Smooth muscle cell (in vitro differentiated cells): ENCODE measurements at regions not wholly inside any gene's neighbourhood (a gene's known extent, or its start where the extent isn't known, plus 50 kb on each side); places are given as distances from the start of the nearest gene placed in this dataset.

ENCODE experiments used
- DNase-seq: peaks from one replicate; lab custom pipeline; 2025; ENCODE audit not compliant: unreplicated experiment; lab: John Stamatoyannopoulos, UW
- H2AFZ ChIP-seq: fragments of 200-600 bp; sonication (generic); 2 replicates; pipeline ENCODE4 v1.6.0; 2016; ENCODE audit warnings: antibody characterized with exemption, low read depth, mild to moderate bottlenecking
- H3F3A ChIP-seq: fragments of 200-600 bp; sonication (generic); 2 replicates; pipeline ENCODE4 v1.6.0; 2017; ENCODE audit warnings: antibody characterized with exemption, low read depth
- H3K27ac ChIP-seq: fragments of 200-600 bp; sonication (generic); 2 replicates; pipeline ENCODE4 v1.5.1; 2016; ENCODE audit warnings: low read depth, mild to moderate bottlenecking
- H3K27me3 ChIP-seq: fragments of 200-600 bp; sonication (generic); 2 replicates; pipeline ENCODE4 v1.6.1; 2016; ENCODE audit warnings: low read depth, mild to moderate bottlenecking
- H3K36me3 ChIP-seq: fragments of 200-600 bp; sonication (generic); 2 replicates; pipeline ENCODE4 v1.5.1; 2016; ENCODE audit warnings: low read depth
- H3K4me1 ChIP-seq: fragments of 200-600 bp; sonication (generic); 2 replicates; pipeline ENCODE4 v1.5.1; 2016; ENCODE audit warnings: low read depth
- H3K4me2 ChIP-seq: fragments of 200-600 bp; sonication (generic); 2 replicates; pipeline ENCODE4 v1.6.0; 2016; ENCODE audit warnings: mild to moderate bottlenecking
- H3K4me3 ChIP-seq: fragments of 200-600 bp; sonication (generic); 2 replicates; pipeline ENCODE4 v1.5.1; 2016; ENCODE audit warnings: mild to moderate bottlenecking
- H3K79me2 ChIP-seq: fragments of 200-600 bp; sonication (generic); 2 replicates; pipeline ENCODE4 v1.6.0; 2016; ENCODE audit warnings: low read depth, mild to moderate bottlenecking
- H3K9ac ChIP-seq: fragments of 200-600 bp; sonication (generic); 2 replicates; pipeline ENCODE4 v1.6.0; 2016; ENCODE audit warnings: low read depth
- H3K9me3 ChIP-seq: fragments of 200-600 bp; sonication (generic); replicated peaks from 2 replicates; pipeline ENCODE4 v1.5.1; 2016; ENCODE audit warnings: low read depth
- H4K20me1 ChIP-seq: fragments of 200-600 bp; sonication (generic); 2 replicates; pipeline ENCODE4 v1.6.0; 2016; ENCODE audit warnings: low read depth
- WGBS: methylation state at CpG from one replicate; pipeline ENCODE4 v1.1.7; 2016; ENCODE audit warnings: low lambda C conversion rate; 5-methylcytosine and 5-hydroxymethylcytosine counted together
- TF ChIP-seq, protein P1 (sequence below): fragments of 200-600 bp; sonication (generic); IDR thresholded peaks from 2 replicates; pipeline ENCODE4 v1.5.1; 2017; ENCODE audit warnings: borderline replicate concordance, mild to moderate bottlenecking, antibody characterized with exemption; ENCODE audit not compliant: insufficient read depth, poor library complexity, severe bottlenecking

DNA sequence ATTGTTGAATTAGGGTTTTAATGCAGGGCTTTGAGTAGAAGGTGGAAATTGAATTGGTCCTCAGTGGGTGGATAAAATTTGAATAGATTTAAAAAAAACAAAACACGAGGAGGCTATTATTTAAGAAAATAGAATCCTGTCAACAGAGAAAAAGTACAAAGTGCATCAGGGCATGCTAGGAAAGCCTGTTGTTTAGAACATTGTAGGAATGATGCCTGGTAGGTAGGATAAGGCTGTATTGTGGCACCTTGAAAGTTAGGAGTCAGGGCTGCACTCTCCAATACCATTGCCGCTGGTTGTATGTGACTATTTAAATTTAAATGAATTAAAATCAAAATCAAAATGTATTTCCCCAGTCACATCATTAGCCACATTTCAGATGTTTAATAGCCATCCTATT, 363.9 kb downstream of the UTRN start:
- H3K4me1 ChIP-seq = peaks cover 33% of the 10 kb centered on the region
- no peak overlapping the region for H3K4me2 ChIP-seq
- H3F3A ChIP-seq = peaks cover 11% of the 10 kb centered on the region
- H2AFZ ChIP-seq = no peak overlapping the region
- H4K20me1 ChIP-seq = no peaks in the 10 kb centered on the region
- H3K4me3 ChIP-seq = no peak overlapping the region
- peaks cover 8% of the 10 kb centered on the region for H3K79me2 ChIP-seq
- H3K27me3 ChIP-seq = no peaks in the 10 kb centered on the region
- 92% methylated on average over 2 of the region's 2 CpGs for WGBS
- TF ChIP-seq, protein P1, sequence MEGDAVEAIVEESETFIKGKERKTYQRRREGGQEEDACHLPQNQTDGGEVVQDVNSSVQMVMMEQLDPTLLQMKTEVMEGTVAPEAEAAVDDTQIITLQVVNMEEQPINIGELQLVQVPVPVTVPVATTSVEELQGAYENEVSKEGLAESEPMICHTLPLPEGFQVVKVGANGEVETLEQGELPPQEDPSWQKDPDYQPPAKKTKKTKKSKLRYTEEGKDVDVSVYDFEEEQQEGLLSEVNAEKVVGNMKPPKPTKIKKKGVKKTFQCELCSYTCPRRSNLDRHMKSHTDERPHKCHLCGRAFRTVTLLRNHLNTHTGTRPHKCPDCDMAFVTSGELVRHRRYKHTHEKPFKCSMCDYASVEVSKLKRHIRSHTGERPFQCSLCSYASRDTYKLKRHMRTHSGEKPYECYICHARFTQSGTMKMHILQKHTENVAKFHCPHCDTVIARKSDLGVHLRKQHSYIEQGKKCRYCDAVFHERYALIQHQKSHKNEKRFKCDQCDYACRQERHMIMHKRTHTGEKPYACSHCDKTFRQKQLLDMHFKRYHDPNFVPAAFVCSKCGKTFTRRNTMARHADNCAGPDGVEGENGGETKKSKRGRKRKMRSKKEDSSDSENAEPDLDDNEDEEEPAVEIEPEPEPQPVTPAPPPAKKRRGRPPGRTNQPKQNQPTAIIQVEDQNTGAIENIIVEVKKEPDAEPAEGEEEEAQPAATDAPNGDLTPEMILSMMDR = no peak
- DNase-seq = no peak
- no peaks in the 10 kb centered on the region for H3K36me3 ChIP-seq
- no peak overlapping the region for H3K9ac ChIP-seq
- H3K27ac ChIP-seq = no peak overlapping the region
- H3K9me3 ChIP-seq = no peaks in the 10 kb centered on the region

GRCh38 chr6:144651234-144651633, 366.1 kb downstream of the UTRN start:
- TF ChIP-seq, protein P1 = no peak
- no peaks in the 10 kb centered on the region for H3K9me3 ChIP-seq
- WGBS = 94% methylated on average over 3 of the region's 3 CpGs

GRCh38 chr6:144652292-144652891, 367.3 kb downstream of the UTRN start:
- Histone ChIP-seq H3K9ac (no peak overlapping the region), H4K20me1 (no peaks in the 10 kb centered on the region), H3K9me3 (no peaks in the 10 kb centered on the region), H3K36me3 (no peaks in the 10 kb centered on the region), H3K4me2 (no peak overlapping the region), H3K27ac (no peak overlapping the region), H3K4me3 (no peak overlapping the region), H3K4me1 (peaks cover 21% of the 10 kb centered on the region), H2AFZ (no peak overlapping the region), H3F3A (no peaks in the 10 kb centered on the region), H3K27me3 (no peaks in the 10 kb centered on the region), H3K79me2 (peaks cover 12% of the 10 kb centered on the region)
- TF ChIP-seq, protein P1 = no peak
- DNase-seq = no peak
- WGBS = 92% methylated on average over 9 of the region's 9 CpGs

More at GRCh38 chr6:144651234-144651633, 366.1 kb downstream of the UTRN start:
- Histone ChIP-seq H3K4me1 (peaks cover 28% of the 10 kb centered on the region), H3K36me3 (no peaks in the 10 kb centered on the region), H3K27ac (no peak overlapping the region), H3K27me3 (no peaks in the 10 kb centered on the region), H3K4me2 (no peak overlapping the region), H3K4me3 (no peak overlapping the region), H3K9ac (no peak overlapping the region), H3K79me2 (peaks cover 12% of the 10 kb centered on the region), H3F3A (peaks cover 2% of the 10 kb centered on the region), H4K20me1 (no peaks in the 10 kb centered on the region), H2AFZ (no peak overlapping the region)
- no peak for DNase-seq

- H3K27ac ChIP-seq = no peak overlapping the region
- WGBS = 76% methylated on average over 6 of the region's 6 CpGs
- H3K79me2 ChIP-seq = peaks cover 12% of the 10 kb centered on the region
- no peaks in the 10 kb centered on the region for H3K27me3 ChIP-seq
- TF ChIP-seq, protein P1 = no peak
- H3K36me3 ChIP-seq = no peaks in the 10 kb centered on the region
- H3K4me1 ChIP-seq = peaks cover 26% of the 10 kb centered on the region
- DNase-seq = no peak
- H4K20me1 ChIP-seq = no peaks in the 10 kb centered on the region
- no peaks in the 10 kb centered on the region for H3F3A ChIP-seq
- no peak overlapping the region for H3K9ac ChIP-seq
- H3K4me3 ChIP-seq = no peak overlapping the region
- H3K4me2 ChIP-seq = no peak overlapping the region
- no peak overlapping the region for H2AFZ ChIP-seq
- no peaks in the 10 kb centered on the region for H3K9me3 ChIP-seq
Measured at GRCh38 chr6:144653885-144654505, 368.9 kb downstream of the UTRN start.
